K562 (cell line): ENCODE measurements at regions not wholly inside any gene's neighbourhood (a gene's known extent, or its start where the extent isn't known, plus 50 kb on each side); places are given as distances from the start of the nearest gene placed in this dataset.

Experiments
- ARHGAP35 ChIP-seq: fragments of 450-650 bp; IDR thresholded peaks from 2 replicates; pipeline ENCODE4 v1.6.1; 2018; ENCODE audit not compliant: partially characterized antibody
- CBX3 ChIP-seq, 2 experiments: IDR thresholded peaks; 1 replicate in 1 of 2; 2 replicates in 1 of 2; pipeline ENCODE4 v1.6.1; 2012; ENCODE audit warnings: inconsistent platforms in 2 of 2, low read length in 2 of 2, borderline replicate concordance in 1 of 2, control low read depth in 1 of 2
- CTCF ChIP-seq, 3 experiments: IDR thresholded peaks in 2 of 3; conservative IDR thresholded peaks in 1 of 3; 2 replicates each; pipeline ENCODE4 v1.5.1; 2011 to 2012; ENCODE audit warnings: low read length in 3 of 3, mild to moderate bottlenecking in 3 of 3, control low read depth in 2 of 3, improper control_type of control experiment in 1 of 3, inconsistent platforms in 1 of 3, low read depth in 1 of 3, mixed read lengths in 1 of 3, moderate library complexity in 1 of 3; ENCODE audit not compliant: insufficient read depth in 2 of 3
- EZH2 ChIP-seq: IDR thresholded peaks from 2 replicates; pipeline ENCODE4 v1.6.1; 2012; ENCODE audit warnings: low read depth, mild to moderate bottlenecking, inconsistent platforms, low read length, borderline replicate concordance
- HCFC1 ChIP-seq: IDR thresholded peaks from 2 replicates; pipeline ENCODE4 v1.6.1; 2012; ENCODE audit warnings: low read depth, low read length, improper control_type of control experiment
- HMBOX1 ChIP-seq: sonication (generic); IDR thresholded peaks from 2 replicates; pipeline ENCODE4 v1.6.1; 2016
- HMG20A ChIP-seq: fragments of 450-650 bp; formaldehyde crosslinking; conservative IDR thresholded peaks from 2 replicates; pipeline ENCODE4 v1.4.0; 2020; ENCODE audit warnings: mild to moderate bottlenecking, mixed read lengths
- KDM2B ChIP-seq: fragments of 250-450 bp; sonication (Bioruptor Pico); IDR thresholded peaks from 2 replicates; pipeline ENCODE4 v1.8.0; 2021; ENCODE audit warnings: mild to moderate bottlenecking, moderate library complexity
- MCM7 ChIP-seq, 2 experiments: fragments of 450-650 bp; IDR thresholded peaks; 2 replicates each; pipeline ENCODE4 v1.6.1; 2016 to 2018
- MTA1 ChIP-seq: fragments of 450-650 bp; IDR thresholded peaks from 2 replicates; pipeline ENCODE4 v1.6.1; 2017; ENCODE audit warnings: borderline replicate concordance
- NR1H2 ChIP-seq: sonication (generic); formaldehyde crosslinking; IDR thresholded peaks from 2 replicates; pipeline ENCODE4 v1.4.0; 2020; ENCODE audit warnings: mild to moderate bottlenecking, missing genetic modification reagents
- RBFOX2 ChIP-seq: fragments of 200-400 bp; formaldehyde crosslinking; IDR thresholded peaks from 2 replicates; pipeline ENCODE4 v1.6.1; 2017; ENCODE audit warnings: low read depth, mild to moderate bottlenecking, low read length, moderate library complexity
- RCOR1 ChIP-seq, 2 experiments: IDR thresholded peaks; 2 replicates each; pipeline ENCODE4 v1.6.1; 2012; ENCODE audit warnings: low read depth in 2 of 2, low read length in 2 of 2, borderline replicate concordance in 1 of 2, improper control_type of control experiment in 1 of 2
- SAP30 ChIP-seq: fragments of 200-600 bp; sonication (generic); IDR thresholded peaks from 2 replicates; pipeline ENCODE4 v1.6.1; 2012; ENCODE audit warnings: borderline replicate concordance, low read depth, mild to moderate bottlenecking, moderate library complexity, low read length, control low read depth, inconsistent platforms; ENCODE audit not compliant: insufficient read depth, poor library complexity, severe bottlenecking
- SRSF7 ChIP-seq: fragments of 200-400 bp; formaldehyde crosslinking; optimal IDR thresholded peaks from 2 replicates; pipeline ENCODE3; 2017; ENCODE audit warnings: mild to moderate bottlenecking, low read depth, low read length
- STAG1 ChIP-seq: sonication (generic); formaldehyde crosslinking; IDR thresholded peaks from 2 replicates; pipeline ENCODE4 v1.5.0; 2020; ENCODE audit warnings: missing genetic modification reagents, borderline replicate concordance
- ZBTB7A ChIP-seq: IDR thresholded peaks from 2 replicates; pipeline ENCODE4 v1.6.1; 2011; ENCODE audit warnings: low read depth, mild to moderate bottlenecking, low read length, moderate library complexity, borderline replicate concordance; ENCODE audit not compliant: control insufficient read depth
- ZEB2 ChIP-seq: fragments of 450-650 bp; IDR thresholded peaks from 2 replicates; pipeline ENCODE4 v1.6.1; 2016
- ZFP30 ChIP-seq: fragments of 250-450 bp; sonication (Bioruptor Pico); IDR thresholded peaks from 2 replicates; pipeline ENCODE4 v1.8.0; 2022; ENCODE audit warnings: moderate library complexity, mild to moderate bottlenecking, inconsistent platforms, borderline replicate concordance
- ZNF57 ChIP-seq: fragments of 450-650 bp; formaldehyde crosslinking; IDR thresholded peaks from 2 replicates; pipeline ENCODE4 v1.4.0; 2020; ENCODE audit warnings: mild to moderate bottlenecking, moderate library complexity
- ZNF639 ChIP-seq, 2 experiments: fragments of 200-800 bp in 1 of 2; sonication (Bioruptor generic) in 1 of 2; sonication (generic) in 1 of 2; formaldehyde crosslinking in 1 of 2; IDR thresholded peaks in 1 of 2; conservative IDR thresholded peaks in 1 of 2; 2 replicates each; pipeline versions ENCODE4 v1.5.0 to v1.6.1; 2016 to 2020; ENCODE audit warnings: missing compliant biosample characterization in 1 of 2, missing genetic modification characterization in 1 of 2, missing genetic modification reagents in 1 of 2
- ZNF655 ChIP-seq: fragments of 250-450 bp; sonication (Bioruptor Pico); IDR thresholded peaks from 2 replicates; pipeline ENCODE4 v1.5.0; 2021
- ZNF695 ChIP-seq: fragments of 450-650 bp; formaldehyde crosslinking; IDR thresholded peaks from 2 replicates; pipeline ENCODE4 v1.4.0; 2020; ENCODE audit warnings: mild to moderate bottlenecking, moderate library complexity
- ZSCAN29 ChIP-seq: fragments of 450-650 bp; IDR thresholded peaks from 2 replicates; pipeline ENCODE4 v1.6.1; 2017

GRCh38 chr2:12106440-12107080, 360.1 kb downstream of the LPIN1 start (continued):
- TF ChIP-seq CTCF (IDR thresholded peaks at IDR 0.05 in 2 of 3, conservative IDR thresholded peaks at IDR 0.05 in 1 of 3; ENCODE audit: insufficient read depth in 2 of 3, low read depth in 1 of 3, low read length in 3 of 3) (no peak), NR1H2 (CRISPR knock-in tag) (no peak), STAG1 (CRISPR knock-in tag) (no peak), RCOR1 (IDR thresholded peaks at IDR 0.05; ENCODE audit: borderline replicate concordance in 1 of 2, low read depth in 2 of 2, low read length in 2 of 2) (peak; percentile 83 to 89), HMG20A (no peak), RBFOX2 (no peak), ZNF695 (CRISPR knock-in tag) (no peak), CBX3 (IDR thresholded peaks at IDR 0.05; ENCODE audit: borderline replicate concordance in 1 of 2, low read length in 2 of 2) (peak in 1 of 2 experiments; percentile 90; a peak in 2 of 3 replicates), ZEB2 (peak; percentile 49; the same call in 1 of the 2 replicates), ZBTB7A (peak; percentile 69; the same call in 1 of the 2 replicates), ZSCAN29 (no peak), HCFC1 (no peak), MCM7 (IDR thresholded peaks at IDR 0.05) (no peak), SRSF7 (no peak), EZH2 (no peak), ZFP30 (no peak), SAP30 (no peak), ARHGAP35 (no peak), ZNF655 (no peak), ZNF639 (CRISPR knock-in tag; conservative IDR thresholded peaks at IDR 0.05 in 1 of 2, IDR thresholded peaks at IDR 0.05 in 1 of 2) (peak in 1 of 2 experiments; percentile 62; a peak in 1 of 4 replicates), HMBOX1 (peak; percentile 69; the same call in 1 of the 2 replicates), MTA1 (peak; percentile 65; the same call in 1 of the 2 replicates), KDM2B (CRISPR knock-in tag) (no peak), ZNF57 (CRISPR knock-in tag) (no peak)
